GM21447 (cell line): ENCODE measurements at regions not wholly inside any gene's neighbourhood (a gene's known extent, or its start where the extent isn't known, plus 50 kb on each side); places are given as distances from the start of the nearest gene placed in this dataset.

Experiments
- ATAC-seq: cut with Tn5 transposase; IDR thresholded peaks from one replicate; pipeline ENCODE4 v1.9.1; 2021; ENCODE audit not compliant: unreplicated experiment

- ATAC-seq = no peak
These were observed 651.4 kb downstream of the CETN3 start for GRCh38 chr5:89758146-89758545.

- no peak for ATAC-seq
These were observed 652.6 kb downstream of the CETN3 start for GRCh38 chr5:89756955-89757354.

GRCh38 chr5:89755024-89755423 is 654.5 kb downstream of the CETN3 start:
- no peak for ATAC-seq

GRCh38 chr5:89735082-89735481 is 674.5 kb downstream of the CETN3 start:
- ATAC-seq = no peak

GRCh38 chr5:89733772-89734171 is 675.8 kb downstream of the CETN3 start:
- ATAC-seq = no peak

GRCh38 chr5:89729623-89730301 is 679.8 kb downstream of the CETN3 start:
- ATAC-seq = no peak

- ATAC-seq = no peak
These were observed 680.8 kb downstream of the CETN3 start for GRCh38 chr5:89728750-89729149.

- ATAC-seq = no peak
These were observed 681.4 kb downstream of the CETN3 start for GRCh38 chr5:89728134-89728533.

GRCh38 chr5:89724379-89725095 is 685.0 kb downstream of the CETN3 start:
- no peak for ATAC-seq

GRCh38 chr5:89723907-89724306 is 685.6 kb downstream of the CETN3 start:
- ATAC-seq = no peak

GRCh38 chr5:89722538-89722937 is 687.0 kb downstream of the CETN3 start:
- ATAC-seq = no peak

GRCh38 chr5:89721931-89722330 is 687.6 kb downstream of the CETN3 start:
- ATAC-seq = no peak

- no peak for ATAC-seq
These were observed 688.2 kb downstream of the CETN3 start for GRCh38 chr5:89721353-89721752.

GRCh38 chr5:89712134-89712700 is 697.3 kb downstream of the CETN3 start:
- ATAC-seq = no peak

- no peak for ATAC-seq
These were observed 698.0 kb downstream of the CETN3 start for GRCh38 chr5:89711526-89711925.

- ATAC-seq = no peak
These were observed 699.5 kb downstream of the CETN3 start for GRCh38 chr5:89710006-89710405.

GRCh38 chr5:89707891-89708290 is 701.7 kb downstream of the CETN3 start:
- ATAC-seq = no peak

GRCh38 chr5:89706731-89707130 is 702.8 kb downstream of the CETN3 start:
- ATAC-seq = no peak

- no peak for ATAC-seq
These were observed 705.7 kb downstream of the CETN3 start for GRCh38 chr5:89703817-89704216.

- ATAC-seq = no peak
These were observed 711.5 kb downstream of the CETN3 start for GRCh38 chr5:89698028-89698427.

GRCh38 chr5:89697581-89697980 is 712.0 kb downstream of the CETN3 start:
- ATAC-seq = no peak

GRCh38 chr5:89695371-89695770 is 714.2 kb downstream of the CETN3 start:
- no peak for ATAC-seq
